ENCODE measurements at regions not wholly inside any gene's neighbourhood (a gene's known extent, or its start where the extent isn't known, plus 50 kb on each side); places are given as distances from the start of the nearest gene placed in this dataset.

GRCh38 chr2:120404274-120404673 lies 58.3 kb downstream of the INHBB start:
- no peak for DNase-seq
- intact Hi-C loops (cut with DNase I), result no loop called here
- Histone ChIP-seq H3K4me1 (no peaks in the 10 kb centered on the region), H3K27ac (no peak overlapping the region), H3K36me3 (no peaks in the 10 kb centered on the region), H3K27me3 (peaks cover 0 to 29% (median 0%) of the 10 kb centered on the region in 4 donors), H3K9me3 (peaks cover 0 to 4% (median 0%) of the 10 kb centered on the region in 3 donors), H3K4me3 (no peak overlapping the region)
- 97 to 100% methylated on average over 1 to 3 of the region's 3 CpGs for WGBS, 2 donors
- TF ChIP-seq CTCF (IDR thresholded peaks at IDR 0.05), result no peak
- TF ChIP-seq POLR2A (IDR thresholded peaks at IDR 0.05), result no peak

GRCh38 chr2:120404941-120405758 lies 59.2 kb downstream of the INHBB start:
- WGBS, 2 donors, result 77 to 82% methylated on average over 10 to 16 of the region's 19 CpGs
- Histone ChIP-seq H3K27ac (no peak overlapping the region), H3K36me3 (no peaks in the 10 kb centered on the region), H3K9me3 (peaks cover 0 to 4% (median 0%) of the 10 kb centered on the region in 3 donors), H3K4me3 (no peak overlapping the region), H3K27me3 (peaks cover 0 to 20% (median 0%) of the 10 kb centered on the region in 4 donors), H3K4me1 (no peaks in the 10 kb centered on the region)
- no peak for TF ChIP-seq POLR2A (IDR thresholded peaks at IDR 0.05)
- TF ChIP-seq CTCF (IDR thresholded peaks at IDR 0.05), result no peak
- DNase-seq, result no peak
- intact Hi-C loops (cut with DNase I), result no loop called here

GRCh38 chr2:120405759-120406099 lies 59.8 kb downstream of the INHBB start:
- intact Hi-C loops (cut with DNase I), result no loop called here
- peaks cover 0 to 14% (median 0%) of the 10 kb centered on the region in 4 donors for H3K27me3 ChIP-seq
- no peak overlapping the region for H3K27ac ChIP-seq
- DNase-seq, result no peak
- TF ChIP-seq CTCF (IDR thresholded peaks at IDR 0.05), result no peak
- TF ChIP-seq POLR2A (IDR thresholded peaks at IDR 0.05), result no peak
- no peaks in the 10 kb centered on the region for H3K36me3 ChIP-seq
- no peak overlapping the region for H3K4me3 ChIP-seq
- whole genome bisulfite sequencing, 2 donors, result 60% methylated on average over 3 of the region's 5 CpGs; no CpG with 5 or more reads in 1 of the 2 donors
- H3K9me3 ChIP-seq, result peaks cover 0 to 4% (median 0%) of the 10 kb centered on the region in 3 donors
- no peaks in the 10 kb centered on the region for H3K4me1 ChIP-seq

- 69 to 71% methylated on average over 8 of the region's 9 CpGs for WGBS, 2 donors
- H3K4me3 ChIP-seq, result no peak overlapping the region
- intact Hi-C loops (cut with DNase I), result no loop called here
- no peak overlapping the region for H3K27ac ChIP-seq
- H3K36me3 ChIP-seq, result no peaks in the 10 kb centered on the region
- H3K27me3 ChIP-seq, result peaks cover 0 to 11% (median 0%) of the 10 kb centered on the region in 4 donors
- TF ChIP-seq POLR2A (IDR thresholded peaks at IDR 0.05) (no peak), CTCF (IDR thresholded peaks at IDR 0.05) (no peak)
- H3K4me1 ChIP-seq, result no peaks in the 10 kb centered on the region
- no peak for DNase-seq
- peaks cover 0 to 4% (median 0%) of the 10 kb centered on the region in 3 donors for H3K9me3 ChIP-seq
Measured at GRCh38 chr2:120406566-120406965, 60.6 kb downstream of the INHBB start.

GRCh38 chr2:120410487-120410886 lies 64.6 kb downstream of the INHBB start:
- H3K9me3 ChIP-seq, result peaks cover 0 to 4% (median 0%) of the 10 kb centered on the region in 3 donors
- intact Hi-C loops (cut with DNase I), result no loop called here
- H3K27ac ChIP-seq, result no peak overlapping the region
- no peaks in the 10 kb centered on the region for H3K27me3 ChIP-seq
- 77 to 96% methylated on average over 2 to 3 of the region's 3 CpGs for WGBS, 2 donors
- DNase-seq, result no peak
- H3K4me1 ChIP-seq, result no peaks in the 10 kb centered on the region
- no peaks in the 10 kb centered on the region for H3K36me3 ChIP-seq
- H3K4me3 ChIP-seq, result no peak overlapping the region
- TF ChIP-seq POLR2A (IDR thresholded peaks at IDR 0.05), result no peak
- TF ChIP-seq CTCF (IDR thresholded peaks at IDR 0.05), result no peak

All from esophagus squamous epithelium (tissue), 5 donors.